Vagina (tissue), 2 donors: ENCODE measurements at regions not wholly inside any gene's neighbourhood (a gene's known extent, or its start where the extent isn't known, plus 50 kb on each side); places are given as distances from the start of the nearest gene placed in this dataset.

Source experiments
- DNase-seq, 2 donors: peaks; one replicate each; pipeline ENCODE4 v3.0.0-alpha.2; 2017; ENCODE audit errors: extremely low spot score in 2 of 2
- H3K27ac ChIP-seq: fragments of 200-600 bp; sonication (generic); one replicate; pipeline ENCODE4 v1.5.1; 2019
- H3K27me3 ChIP-seq: fragments of 200-600 bp; sonication (generic); one replicate; pipeline ENCODE4 v1.5.1; 2019
- H3K36me3 ChIP-seq, 2 donors: fragments of 200-600 bp; sonication (generic); one replicate each; pipeline ENCODE4 v1.5.1; 2017 to 2019
- H3K4me1 ChIP-seq: fragments of 200-600 bp; sonication (generic); one replicate; pipeline ENCODE4 v1.5.1; 2019
- H3K4me3 ChIP-seq, 2 donors: fragments of 200-600 bp; sonication (generic); 1 replicate in 1 of 2; 2 replicates in 1 of 2; pipeline ENCODE4 v1.5.1; 2016 to 2019
- H3K9me3 ChIP-seq: fragments of 200-600 bp; sonication (generic); one replicate; pipeline ENCODE4 v1.5.1; 2019
- CTCF ChIP-seq, 3 experiments: fragments of 450-650 bp in 2 of 3; fragments of 200-600 bp in 1 of 3; sonication (generic) in 1 of 3; IDR thresholded peaks; one replicate each; pipeline ENCODE4 v1.5.1; 2017 to 2019; ENCODE audit warnings: antibody characterized with exemption in 3 of 3, mild to moderate bottlenecking in 2 of 3, moderate library complexity in 2 of 3
- POLR2A ChIP-seq, 2 donors: fragments of 450-650 bp; IDR thresholded peaks; one replicate each; pipeline ENCODE4 v1.6.1; 2017; ENCODE audit warnings: antibody characterized with exemption in 2 of 2, mild to moderate bottlenecking in 2 of 2, moderate library complexity in 2 of 2
- POLR2AphosphoS5 ChIP-seq, 2 donors: sonication (generic); formaldehyde crosslinking; IDR thresholded peaks; one replicate each; pipeline ENCODE4 v1.9.0; 2017; ENCODE audit warnings: antibody characterized with exemption in 2 of 2, mild to moderate bottlenecking in 2 of 2, low read depth in 1 of 2; ENCODE audit not compliant: insufficient read depth in 1 of 2
- intact Hi-C: fragments of 100-400 bp; cut with DNase I; formaldehyde crosslinking; loops from one replicate; pipeline ENCODE4 v1.15.1; 2023

GRCh38 chr22:47534804-47535410 lies 772.5 kb downstream of the TBC1D22A start:
- intact Hi-C loops = no loop called here
- peaks cover 14% of the 10 kb centered on the region for H3K4me1 ChIP-seq
- DNase-seq = no peak
- no peak for TF ChIP-seq POLR2AphosphoS5 (IDR thresholded peaks at IDR 0.05; ENCODE audit: insufficient read depth in 1 of 2, low read depth in 1 of 2)
- TF ChIP-seq CTCF (IDR thresholded peaks at IDR 0.05) = no peak
- no peak for TF ChIP-seq POLR2A (IDR thresholded peaks at IDR 0.05)
- no peaks in the 10 kb centered on the region for H3K9me3 ChIP-seq
- no peaks in the 10 kb centered on the region for H3K36me3 ChIP-seq
- no peaks in the 10 kb centered on the region for H3K27me3 ChIP-seq
- H3K27ac ChIP-seq = no peak overlapping the region
- no peak overlapping the region for H3K4me3 ChIP-seq

GRCh38 chr22:47533961-47534803 lies 771.7 kb downstream of the TBC1D22A start:
- Histone ChIP-seq H3K27me3 (no peaks in the 10 kb centered on the region), H3K36me3 (no peaks in the 10 kb centered on the region), H3K4me3 (no peak overlapping the region), H3K4me1 (peaks cover 14% of the 10 kb centered on the region), H3K9me3 (no peaks in the 10 kb centered on the region), H3K27ac (no peak overlapping the region)
- intact Hi-C loops = no loop called here
- TF ChIP-seq POLR2A (IDR thresholded peaks at IDR 0.05) (no peak), POLR2AphosphoS5 (IDR thresholded peaks at IDR 0.05; ENCODE audit: insufficient read depth in 1 of 2, low read depth in 1 of 2) (no peak), CTCF (IDR thresholded peaks at IDR 0.05) (no peak)
- no peak for DNase-seq

- TF ChIP-seq CTCF (IDR thresholded peaks at IDR 0.05) = no peak
- TF ChIP-seq POLR2AphosphoS5 (IDR thresholded peaks at IDR 0.05; ENCODE audit: insufficient read depth in 1 of 2, low read depth in 1 of 2) = no peak
- Histone ChIP-seq H3K27ac (no peak overlapping the region), H3K36me3 (no peaks in the 10 kb centered on the region), H3K4me1 (no peaks in the 10 kb centered on the region), H3K9me3 (no peaks in the 10 kb centered on the region), H3K4me3 (no peak overlapping the region), H3K27me3 (no peaks in the 10 kb centered on the region)
- intact Hi-C loops = no loop called here
- no peak for DNase-seq
These were observed 754.6 kb downstream of the TBC1D22A start for GRCh38 chr22:47517062-47517461.

- Histone ChIP-seq H3K27me3 (no peaks in the 10 kb centered on the region), H3K27ac (no peak overlapping the region), H3K36me3 (no peaks in the 10 kb centered on the region), H3K4me1 (no peaks in the 10 kb centered on the region), H3K9me3 (no peaks in the 10 kb centered on the region), H3K4me3 (no peak overlapping the region)
- TF ChIP-seq POLR2AphosphoS5 (IDR thresholded peaks at IDR 0.05; ENCODE audit: insufficient read depth in 1 of 2, low read depth in 1 of 2) = no peak
- no peak for TF ChIP-seq POLR2A (IDR thresholded peaks at IDR 0.05)
- no peak for TF ChIP-seq CTCF (IDR thresholded peaks at IDR 0.05)
- no peak for DNase-seq
- intact Hi-C loops = no loop called here
These were observed 753.1 kb downstream of the TBC1D22A start for GRCh38 chr22:47515384-47516125.
